ENCODE measurements at regions not wholly inside any gene's neighbourhood (a gene's known extent, or its start where the extent isn't known, plus 50 kb on each side); places are given as distances from the start of the nearest gene placed in this dataset.

- TF ChIP-seq E2F6 (IDR thresholded peaks at IDR 0.05): no peak
- TF ChIP-seq CTCF (IDR thresholded peaks at IDR 0.05; ENCODE audit: control extremely low read depth in 1 of 3, insufficient read depth in 1 of 3, low read depth in 1 of 3, low read length in 3 of 3): peak in 2 of 3 experiments; percentile 62 to 68; a peak in 3 of 4 replicates
- no peak for TF ChIP-seq EZH2 (IDR thresholded peaks at IDR 0.05; ENCODE audit: low read depth, low read length, severe bottlenecking)
Observed at GRCh38 chr10:61835069-61835945, 66.2 kb upstream of the ARID5B start.
